22Rv1 (cell line): ENCODE measurements at regions not wholly inside any gene's neighbourhood (a gene's known extent, or its start where the extent isn't known, plus 50 kb on each side); places are given as distances from the start of the nearest gene placed in this dataset.

Experiments
- H3K27ac ChIP-seq: fragments of 450-650 bp; 2 replicates; pipeline ENCODE4 v1.5.1; 2017
- CTCF ChIP-seq: fragments of 450-650 bp; IDR thresholded peaks from 2 replicates; pipeline ENCODE4 v1.5.1; 2017; ENCODE audit warnings: mild to moderate bottlenecking
- ZFX ChIP-seq: fragments of 450-650 bp; IDR thresholded peaks from 2 replicates; pipeline ENCODE4 v1.6.1; 2017; ENCODE audit warnings: antibody characterized with exemption, borderline replicate concordance

GRCh38 chr13:42703740-42704139 lies 77.6 kb upstream of the FAM216B start:
- no peak for TF ChIP-seq ZFX
- TF ChIP-seq CTCF, result no peak
- no peak overlapping the region for H3K27ac ChIP-seq

GRCh38 chr13:42706286-42706685 lies 75.1 kb upstream of the FAM216B start:
- no peak overlapping the region for H3K27ac ChIP-seq
- TF ChIP-seq CTCF (no peak), ZFX (no peak)

GRCh38 chr13:42707048-42707447 lies 74.3 kb upstream of the FAM216B start:
- no peak for TF ChIP-seq ZFX
- no peak for TF ChIP-seq CTCF
- no peak overlapping the region for H3K27ac ChIP-seq

GRCh38 chr13:42707586-42707985 lies 73.8 kb upstream of the FAM216B start:
- H3K27ac ChIP-seq, result no peak overlapping the region
- no peak for TF ChIP-seq ZFX
- no peak for TF ChIP-seq CTCF

GRCh38 chr13:42708391-42708790 lies 73.0 kb upstream of the FAM216B start:
- no peak overlapping the region for H3K27ac ChIP-seq
- TF ChIP-seq CTCF, result no peak
- TF ChIP-seq ZFX, result no peak

GRCh38 chr13:42709276-42709675 lies 72.1 kb upstream of the FAM216B start:
- TF ChIP-seq CTCF, result no peak
- no peak for TF ChIP-seq ZFX
- H3K27ac ChIP-seq, result no peak overlapping the region

GRCh38 chr13:42715909-42716308 lies 65.5 kb upstream of the FAM216B start:
- TF ChIP-seq CTCF (no peak), ZFX (no peak)
- H3K27ac ChIP-seq, result no peak overlapping the region
